ENCODE measurements at regions not wholly inside any gene's neighbourhood (a gene's known extent, or its start where the extent isn't known, plus 50 kb on each side); places are given as distances from the start of the nearest gene placed in this dataset.
"Not testable (repeated sequence)": the region's sequence is repeated elsewhere in the genome, so short reads cannot be mapped to it uniquely, and the experiment has no call there.

DNA sequence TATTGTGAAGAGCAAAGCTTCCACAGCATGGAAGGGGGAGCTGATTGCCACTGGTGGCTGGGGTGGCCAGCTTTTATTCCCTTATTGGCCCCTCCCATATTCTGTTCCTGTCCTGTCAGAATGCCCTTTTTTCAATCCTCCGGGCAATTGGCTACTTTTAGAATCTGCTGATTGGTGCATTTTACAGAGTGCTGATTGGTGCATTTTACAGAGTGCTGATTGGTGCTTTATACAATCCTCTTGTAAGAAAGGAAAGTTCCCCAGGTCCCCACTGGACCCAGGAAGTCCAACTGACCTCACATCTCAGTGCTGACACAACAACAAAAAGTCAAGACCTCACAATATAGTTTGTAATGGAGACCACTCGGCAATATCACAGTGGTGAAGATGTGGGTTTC is 195.0 kb downstream of the SPATA31A6 start:
- DNase-seq = no peak

DNA sequence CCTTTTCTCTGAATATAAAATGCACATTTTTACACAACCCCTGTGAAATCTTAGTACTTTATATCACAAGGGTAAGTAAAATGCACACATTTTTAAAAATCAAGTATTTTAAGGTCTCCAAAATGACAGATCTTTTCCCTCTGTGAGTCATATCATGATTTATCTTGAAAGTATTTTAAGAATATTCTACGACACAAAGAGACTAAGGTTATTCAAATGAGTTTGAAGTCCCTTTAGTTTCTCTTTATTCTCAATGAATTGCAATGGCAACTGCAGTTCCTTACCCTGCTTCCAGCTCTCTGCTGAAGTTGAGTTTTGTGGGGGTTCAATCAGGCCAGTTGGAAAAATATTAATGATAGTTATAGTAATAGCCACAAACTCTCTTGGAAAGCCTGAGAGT is 196.1 kb downstream of the SPATA31A6 start:
- not testable (repeated sequence) for DNase-seq

GRCh38 chr9:42384585-42384984 is 201.1 kb downstream of the SPATA31A6 start:
- DNase-seq = not testable (repeated sequence)

GRCh38 chr9:42385574-42386120 is 202.2 kb downstream of the SPATA31A6 start:
- DNase-seq = not testable (repeated sequence)

DNA sequence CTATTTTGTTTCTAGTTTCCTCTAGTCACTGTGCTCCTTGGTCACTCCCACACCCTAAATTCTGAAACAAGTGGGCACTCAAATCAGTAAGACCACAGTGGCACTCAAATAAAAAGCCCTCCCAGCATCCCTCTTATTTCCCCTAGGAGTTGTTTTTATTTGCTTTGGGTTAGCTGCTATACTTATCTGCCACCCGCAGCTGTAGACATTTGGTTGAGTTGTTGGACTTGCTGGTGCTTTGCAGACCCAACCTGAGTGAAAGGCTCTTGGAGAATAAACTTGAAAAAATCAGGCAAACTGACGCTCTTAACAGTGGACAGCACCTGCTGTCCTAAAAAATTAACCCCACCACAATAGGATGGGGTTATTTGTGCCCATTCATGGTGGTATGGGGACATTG is 203.0 kb downstream of the SPATA31A6 start:
- no peak for DNase-seq

- no peak for DNase-seq
Measured at GRCh38 chr9:42388146-42388690, 204.8 kb downstream of the SPATA31A6 start.

DNA sequence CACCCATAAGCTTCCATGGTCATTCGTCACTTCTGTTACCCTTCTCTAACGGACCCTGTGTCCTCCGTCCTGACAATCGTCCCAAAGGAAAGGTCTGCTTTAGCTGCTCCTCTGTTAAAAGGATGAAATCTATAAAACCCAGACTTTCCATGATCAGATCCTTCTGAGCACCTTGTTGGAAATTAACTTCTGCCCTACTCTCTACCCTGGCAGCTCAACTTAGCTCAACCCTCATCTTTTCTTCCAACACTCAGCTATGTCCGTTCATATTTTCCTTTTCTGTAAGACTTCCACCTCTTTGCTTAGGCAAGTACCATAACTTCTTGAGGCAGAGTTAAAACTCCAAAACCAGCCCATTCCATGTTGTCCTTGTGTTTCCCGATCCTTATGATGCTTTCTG is 205.4 kb downstream of the SPATA31A6 start:
- no peak for DNase-seq

DNA sequence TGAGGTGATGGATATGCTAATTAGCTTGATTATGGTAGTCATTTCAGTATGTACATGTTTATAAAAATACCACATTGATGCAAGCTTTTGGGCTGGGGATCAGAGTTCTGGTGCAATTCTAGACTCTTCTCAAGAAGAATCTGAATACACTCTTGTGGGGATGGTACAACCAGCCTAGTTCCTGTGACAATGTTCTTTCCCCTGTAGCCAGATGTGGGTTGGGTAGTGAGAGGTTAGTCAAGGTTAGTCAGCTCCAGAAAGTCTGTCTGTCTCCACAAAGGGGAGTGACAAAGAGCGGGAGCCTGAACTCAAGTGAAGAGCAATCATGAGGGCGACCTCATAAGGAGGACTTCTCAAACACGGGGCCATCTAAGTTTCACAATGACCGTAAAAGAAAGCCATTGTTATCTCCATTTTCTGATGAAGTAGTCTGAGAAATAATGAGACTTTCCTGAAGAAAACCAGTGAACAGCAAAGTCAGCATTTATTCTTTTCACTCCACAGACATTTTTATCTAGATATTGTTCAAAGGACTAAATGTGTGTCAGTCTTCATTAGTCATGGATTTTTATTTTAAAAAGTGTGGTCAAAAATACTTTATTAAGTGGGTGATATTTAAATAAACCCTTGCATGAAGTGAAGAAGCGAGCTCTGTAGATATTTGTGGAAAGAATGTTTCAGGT is 209.5 kb downstream of the SPATA31A6 start:
- DNase-seq = not testable (repeated sequence)

DNA sequence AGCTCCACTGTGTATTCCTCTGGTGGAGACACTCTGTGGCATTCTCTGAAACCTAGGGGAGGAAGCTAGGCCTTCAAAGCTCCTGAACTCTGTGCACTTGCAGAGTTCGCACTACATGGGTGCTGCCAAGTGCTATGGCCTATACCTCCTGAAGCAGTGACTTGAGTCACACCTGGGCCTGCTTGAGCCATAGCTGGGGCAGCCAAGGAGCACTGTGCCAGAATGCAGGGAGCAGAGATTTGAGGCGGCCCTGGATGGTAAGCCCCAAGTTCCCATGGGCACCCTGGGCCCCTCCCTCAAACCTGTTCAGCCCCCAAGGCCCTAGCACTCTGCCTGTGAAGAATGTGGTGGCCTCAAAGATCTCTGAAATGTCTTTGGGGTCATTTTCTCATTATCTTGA is 212.9 kb downstream of the SPATA31A6 start:
- no peak for DNase-seq

GRCh38 chr9:42397336-42397735 is 213.9 kb downstream of the SPATA31A6 start:
- DNase-seq = not testable (repeated sequence)

DNA sequence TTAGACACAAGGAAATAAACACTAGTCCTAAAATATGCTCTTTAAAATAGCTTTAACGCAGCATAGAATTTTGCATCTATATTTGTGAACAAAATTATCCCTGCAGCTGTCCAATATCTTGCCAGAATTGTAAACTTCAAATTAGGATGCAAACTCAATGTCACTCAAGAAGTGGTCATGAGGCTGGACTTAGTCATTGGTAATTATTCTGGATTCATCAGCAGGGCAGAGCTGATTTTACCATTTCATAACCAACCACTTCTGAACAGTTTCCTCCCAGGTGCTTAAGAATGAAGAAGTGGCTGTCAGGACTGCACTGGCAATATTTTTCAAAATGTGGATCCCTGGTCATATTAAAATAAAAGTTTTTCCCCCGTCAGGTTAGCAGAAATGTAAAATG is 219.5 kb downstream of the SPATA31A6 start:
- not testable (repeated sequence) for DNase-seq

DNA sequence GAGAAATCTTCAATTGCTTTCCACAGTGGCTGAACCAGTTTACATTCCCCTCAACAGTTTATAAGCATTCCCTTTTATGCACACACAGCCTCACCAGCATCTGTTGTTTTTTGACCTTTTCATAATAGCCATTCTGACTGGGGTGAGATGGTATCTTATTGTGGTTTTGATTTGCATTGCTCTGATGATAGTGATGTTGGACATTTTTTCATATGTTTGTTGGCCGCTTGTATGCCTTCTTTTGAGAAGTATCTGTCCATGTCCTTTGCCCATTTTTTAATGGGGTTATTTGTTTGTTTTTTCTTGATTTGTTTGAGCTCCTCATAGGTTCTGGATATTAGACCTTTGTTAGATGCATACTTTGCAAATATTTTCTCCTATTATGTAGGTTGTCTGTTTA is 226.1 kb downstream of the SPATA31A6 start:
- DNase-seq = not testable (repeated sequence)

DNA sequence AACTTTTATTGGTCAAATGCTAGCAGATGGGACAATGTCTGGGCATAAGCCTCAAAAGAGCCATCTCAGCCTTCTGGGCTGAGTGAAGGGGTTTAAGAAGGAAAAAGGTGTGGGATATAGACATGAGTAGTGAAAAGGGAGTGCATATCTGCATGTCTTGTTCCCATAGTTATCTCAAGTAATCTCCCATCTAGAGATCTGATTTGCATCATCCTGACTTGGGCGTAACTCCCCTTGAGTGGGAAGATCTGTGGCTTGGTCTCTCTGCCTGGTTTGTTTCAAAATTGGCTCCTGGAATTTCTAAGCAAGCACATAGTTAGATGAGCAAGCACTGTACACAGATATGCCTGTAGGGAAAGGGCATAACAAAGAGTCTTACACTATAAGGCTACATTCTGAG is 228.9 kb downstream of the SPATA31A6 start:
- not testable (repeated sequence) for DNase-seq

DNA sequence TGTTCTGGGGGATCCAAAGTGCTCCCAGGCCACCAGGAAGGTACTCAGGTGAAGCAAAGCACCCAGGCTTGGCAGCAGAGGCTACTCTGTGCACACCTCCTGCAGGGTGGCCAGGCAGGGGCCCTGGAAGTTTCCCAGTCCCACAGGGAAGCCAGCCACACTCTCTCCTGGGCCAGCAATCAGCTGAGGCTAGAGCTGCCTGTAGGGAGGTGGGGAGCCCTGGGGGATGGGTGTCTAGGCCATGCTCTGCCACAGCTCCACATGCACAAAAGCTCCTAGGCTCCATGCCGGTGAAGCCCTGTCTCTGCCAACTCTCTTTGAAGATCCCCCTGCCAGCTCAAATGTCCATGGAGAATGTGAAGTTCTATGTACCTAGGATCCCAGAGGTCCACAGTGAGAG is 231.4 kb downstream of the SPATA31A6 start:
- DNase-seq = not testable (repeated sequence)

GRCh38 chr9:42419652-42420051 is 236.2 kb downstream of the SPATA31A6 start:
- DNase-seq = not testable (repeated sequence)

GRCh38 chr9:42420324-42420723 is 236.9 kb downstream of the SPATA31A6 start:
- DNase-seq = not testable (repeated sequence)

DNA sequence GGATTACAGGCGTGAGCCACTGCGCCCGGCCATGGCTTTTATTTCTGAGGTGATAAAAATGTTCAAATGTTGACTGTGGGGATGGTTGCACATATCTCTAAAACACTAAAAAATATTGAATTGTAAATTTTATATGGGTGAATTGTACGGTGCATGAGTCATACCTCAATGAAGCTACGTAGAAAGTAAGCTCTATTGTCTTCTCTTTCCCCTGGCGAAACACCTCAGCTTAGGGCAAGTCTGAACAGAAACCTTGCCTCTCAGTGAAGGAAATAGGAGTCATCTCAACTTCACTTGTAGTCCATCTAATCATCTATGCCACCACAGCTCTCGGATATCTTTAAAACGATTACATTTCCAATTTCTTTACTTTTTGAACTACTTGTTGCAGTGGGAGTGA is 238.2 kb downstream of the SPATA31A6 start:
- not testable (repeated sequence) for DNase-seq

DNA sequence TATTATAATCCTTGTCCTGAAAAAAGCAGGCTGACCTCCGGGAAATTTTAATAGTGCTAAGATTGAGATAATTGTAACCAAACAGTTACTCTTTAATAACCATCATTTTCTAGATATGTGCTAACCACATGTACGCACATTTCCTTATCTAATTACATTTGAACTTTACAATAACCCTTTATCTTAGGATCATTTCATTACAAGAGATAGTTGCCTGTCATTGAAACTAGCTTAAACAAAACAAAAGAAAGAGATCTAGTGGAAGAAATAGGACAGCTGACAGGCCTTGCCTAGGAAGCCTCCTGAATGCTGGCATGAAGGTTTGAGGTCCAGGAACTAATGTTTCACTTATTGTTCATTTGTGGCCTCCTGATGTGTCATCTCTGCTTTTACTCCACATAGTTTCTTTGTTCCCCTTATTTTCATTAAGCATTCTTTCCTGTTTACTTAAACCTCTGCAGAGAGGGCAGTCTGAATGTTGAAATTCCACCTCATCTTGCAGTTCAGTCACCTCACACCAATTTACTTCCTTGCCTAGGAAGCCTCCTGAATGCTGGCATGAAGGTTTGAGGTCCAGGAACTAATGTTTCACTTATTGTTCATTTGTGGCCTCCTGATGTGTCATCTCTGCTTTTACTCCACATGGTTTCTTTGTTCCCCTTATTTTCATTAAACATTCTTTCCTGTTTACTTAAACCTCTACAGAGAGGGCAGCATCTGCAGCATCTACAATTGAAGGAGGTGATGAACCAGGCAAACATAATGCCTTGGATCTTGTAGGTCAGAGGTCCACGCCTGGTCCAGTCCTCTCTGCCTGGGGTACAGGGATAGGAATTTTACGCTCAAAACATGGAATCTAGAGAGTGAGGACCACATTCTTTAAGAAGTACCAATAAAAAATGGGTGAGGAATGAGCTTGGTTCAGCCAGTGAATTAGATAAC is 247.5 kb downstream of the SPATA31A6 start:
- DNase-seq = not testable (repeated sequence)

GRCh38 chr9:42431616-42432010 is 248.2 kb downstream of the SPATA31A6 start:
- DNase-seq = not testable (repeated sequence)

DNA sequence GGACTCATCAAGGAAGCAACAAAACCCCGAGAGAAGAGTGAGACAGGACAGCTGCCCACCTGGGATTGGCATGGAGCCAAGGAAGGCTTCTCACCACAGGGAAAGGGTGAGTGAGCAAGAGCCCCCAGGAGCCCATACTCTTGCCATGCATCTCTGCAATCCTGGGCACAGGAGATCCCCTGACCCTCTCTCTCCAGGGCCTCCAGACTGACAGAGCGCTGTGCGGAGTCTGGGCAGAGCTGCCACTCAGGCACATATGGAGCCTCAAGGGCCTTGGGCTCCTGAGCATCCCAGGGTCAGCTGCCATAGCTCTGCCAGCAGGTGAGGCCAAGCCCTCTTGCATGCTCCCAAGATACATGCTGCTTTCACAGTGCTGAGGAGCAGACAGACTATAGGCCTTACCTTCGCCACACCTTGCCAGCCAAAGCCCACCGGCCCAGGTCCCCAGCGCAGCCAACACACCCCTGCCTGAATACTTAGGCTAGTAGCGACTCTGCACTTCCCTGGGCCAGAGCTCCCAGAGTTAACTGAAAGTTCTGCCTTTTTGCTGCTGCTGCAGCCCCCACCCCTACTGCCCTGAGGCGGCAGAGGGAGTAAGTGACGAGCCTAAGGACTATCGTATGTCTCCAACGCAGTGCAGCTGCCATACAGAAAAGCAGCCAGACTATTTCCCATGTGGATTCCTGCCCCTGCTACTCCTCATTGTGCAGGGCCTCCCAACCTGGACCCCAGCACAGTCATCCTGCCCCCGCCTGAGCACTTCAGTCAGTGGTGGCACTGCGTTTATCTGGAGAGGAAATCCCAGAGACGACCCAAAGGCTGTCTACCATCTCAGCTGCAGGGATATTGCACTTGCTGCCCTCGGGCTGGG is 251.6 kb downstream of the SPATA31A6 start:
- not testable (repeated sequence) for DNase-seq

- not testable (repeated sequence) for DNase-seq
Measured at GRCh38 chr9:42435715-42436342, 252.4 kb downstream of the SPATA31A6 start.

All from CD4-positive, alpha-beta T cell treated with Interleukin-4 for 1 hour (primary cell).